Neuron (in vitro differentiated cells): ENCODE measurements at regions not wholly inside any gene's neighbourhood (a gene's known extent, or its start where the extent isn't known, plus 50 kb on each side); places are given as distances from the start of the nearest gene placed in this dataset.

Experiments used
- H2AFZ ChIP-seq: one replicate; pipeline ENCODE4 v1.6.1; 2013; ENCODE audit warnings: low read depth, mild to moderate bottlenecking, inconsistent platforms, low read length, moderate library complexity
- H3K27me3 ChIP-seq: one replicate; pipeline ENCODE4 v1.6.1; 2013; ENCODE audit warnings: low read length; ENCODE audit not compliant: insufficient read depth
- H3K36me3 ChIP-seq: one replicate; pipeline ENCODE4 v1.6.1; 2013; ENCODE audit warnings: low read length; ENCODE audit not compliant: insufficient read depth
- H3K4me1 ChIP-seq: one replicate; pipeline ENCODE4 v1.6.1; 2013; ENCODE audit warnings: low read length; ENCODE audit not compliant: insufficient read depth
- H3K4me3 ChIP-seq: 2 replicates; pipeline ENCODE4 v1.5.1; 2013; ENCODE audit warnings: mild to moderate bottlenecking, low read length, moderate library complexity
- H3K9me3 ChIP-seq: one replicate; pipeline ENCODE4 v1.6.1; 2013; ENCODE audit warnings: low read length

DNA sequence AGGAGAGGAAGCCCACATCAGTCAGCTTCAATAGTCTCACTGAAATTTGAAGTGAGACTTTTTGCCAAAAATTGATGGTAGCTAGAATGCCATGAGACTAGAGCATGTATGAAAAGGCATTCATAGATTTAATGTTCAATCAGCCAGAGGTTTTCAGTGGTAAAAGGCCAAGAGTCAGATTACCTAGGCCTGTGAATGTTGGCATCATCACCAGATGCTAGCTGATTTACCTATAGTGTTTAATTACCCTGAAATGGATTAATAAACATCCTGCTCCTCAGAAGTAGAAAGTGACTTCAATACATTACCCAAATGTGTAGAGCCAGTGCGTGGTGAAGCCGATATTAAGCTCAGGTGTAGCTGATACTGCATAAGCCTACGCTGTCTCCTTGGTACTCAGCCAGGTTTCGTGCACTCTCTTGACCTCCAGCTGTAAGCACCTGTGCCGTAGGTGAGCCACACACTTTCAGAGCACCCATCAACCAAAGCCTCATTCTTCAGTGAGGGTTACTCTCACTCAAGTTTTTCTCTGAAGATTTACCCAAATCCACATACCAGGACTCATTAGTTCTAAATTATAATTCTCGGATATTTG lies 1140.3 kb upstream of the SLC10A2 start:
- Histone ChIP-seq H3K27me3 (no peaks in the 10 kb centered on the region), H3K4me3 (no peak overlapping the region), H3K4me1 (no peaks in the 10 kb centered on the region), H3K9me3 (no peaks in the 10 kb centered on the region), H2AFZ (no peak overlapping the region), H3K36me3 (no peaks in the 10 kb centered on the region)

GRCh38 chr13:104204177-104204576 lies 1138.0 kb upstream of the SLC10A2 start:
- Histone ChIP-seq H3K36me3 (no peaks in the 10 kb centered on the region), H3K27me3 (no peaks in the 10 kb centered on the region), H3K9me3 (no peaks in the 10 kb centered on the region), H2AFZ (no peak overlapping the region), H3K4me3 (no peak overlapping the region), H3K4me1 (no peaks in the 10 kb centered on the region)

- H3K36me3 ChIP-seq = no peaks in the 10 kb centered on the region
- H3K4me3 ChIP-seq = no peak overlapping the region
- H3K27me3 ChIP-seq = no peaks in the 10 kb centered on the region
- H3K4me1 ChIP-seq = no peaks in the 10 kb centered on the region
- no peak overlapping the region for H2AFZ ChIP-seq
- H3K9me3 ChIP-seq = no peaks in the 10 kb centered on the region
Observed at GRCh38 chr13:104198801-104199200, 1132.6 kb upstream of the SLC10A2 start.

DNA sequence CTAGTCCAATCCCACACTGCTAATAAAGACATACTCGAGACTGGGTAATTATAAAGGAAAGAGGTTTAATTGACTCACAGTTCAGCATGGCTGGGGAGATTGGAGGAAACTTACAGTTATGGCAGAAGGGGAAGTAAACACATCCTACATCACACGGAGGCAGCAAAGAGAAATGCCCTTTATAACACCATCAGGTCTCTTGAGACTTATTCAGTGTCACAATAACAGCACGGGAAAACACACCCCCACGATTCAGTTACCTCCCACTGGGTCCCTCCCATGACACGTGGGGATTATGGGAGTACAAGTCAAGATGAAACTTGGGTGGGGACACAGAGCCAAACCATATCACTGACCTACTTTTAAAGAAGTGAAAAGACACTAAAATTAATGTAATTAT lies 1130.4 kb upstream of the SLC10A2 start:
- Histone ChIP-seq H2AFZ (no peak overlapping the region), H3K4me3 (no peak overlapping the region), H3K27me3 (no peaks in the 10 kb centered on the region), H3K36me3 (no peaks in the 10 kb centered on the region), H3K4me1 (no peaks in the 10 kb centered on the region), H3K9me3 (no peaks in the 10 kb centered on the region)

GRCh38 chr13:104181526-104182231 lies 1115.5 kb upstream of the SLC10A2 start:
- Histone ChIP-seq H3K4me1 (no peaks in the 10 kb centered on the region), H3K27me3 (no peaks in the 10 kb centered on the region), H3K9me3 (no peaks in the 10 kb centered on the region), H2AFZ (no peak overlapping the region), H3K36me3 (no peaks in the 10 kb centered on the region), H3K4me3 (no peak overlapping the region)

DNA sequence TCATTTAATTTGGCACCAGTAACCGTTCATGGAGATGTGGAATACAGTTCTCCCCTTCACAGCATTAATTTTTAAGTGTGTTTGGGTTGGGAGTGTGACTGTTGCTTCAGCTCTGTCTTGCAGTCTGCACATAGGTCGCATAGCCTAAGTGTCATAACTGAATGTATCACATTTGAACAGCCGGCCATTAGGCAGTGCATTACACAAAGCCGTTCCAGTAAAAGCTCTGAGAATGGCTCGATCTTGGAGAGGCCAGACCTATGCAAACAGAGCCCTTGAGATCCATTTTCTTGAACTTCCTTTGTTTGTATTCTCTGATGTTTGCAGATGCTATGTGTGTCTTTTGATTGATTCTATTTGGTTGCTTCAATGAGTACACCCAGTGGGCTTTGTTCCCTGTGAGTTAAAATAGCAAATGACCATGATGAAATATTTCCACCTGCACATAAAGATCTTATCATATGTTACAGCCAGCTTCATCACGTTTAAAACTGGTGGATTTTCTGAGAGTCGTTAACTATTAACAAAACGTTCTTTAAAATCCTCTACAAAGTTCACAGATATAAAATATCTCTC lies 1104.9 kb upstream of the SLC10A2 start:
- no peaks in the 10 kb centered on the region for H3K27me3 ChIP-seq
- no peaks in the 10 kb centered on the region for H3K4me1 ChIP-seq
- H2AFZ ChIP-seq = no peak overlapping the region
- H3K4me3 ChIP-seq = no peak overlapping the region
- H3K36me3 ChIP-seq = no peaks in the 10 kb centered on the region
- H3K9me3 ChIP-seq = no peaks in the 10 kb centered on the region

DNA sequence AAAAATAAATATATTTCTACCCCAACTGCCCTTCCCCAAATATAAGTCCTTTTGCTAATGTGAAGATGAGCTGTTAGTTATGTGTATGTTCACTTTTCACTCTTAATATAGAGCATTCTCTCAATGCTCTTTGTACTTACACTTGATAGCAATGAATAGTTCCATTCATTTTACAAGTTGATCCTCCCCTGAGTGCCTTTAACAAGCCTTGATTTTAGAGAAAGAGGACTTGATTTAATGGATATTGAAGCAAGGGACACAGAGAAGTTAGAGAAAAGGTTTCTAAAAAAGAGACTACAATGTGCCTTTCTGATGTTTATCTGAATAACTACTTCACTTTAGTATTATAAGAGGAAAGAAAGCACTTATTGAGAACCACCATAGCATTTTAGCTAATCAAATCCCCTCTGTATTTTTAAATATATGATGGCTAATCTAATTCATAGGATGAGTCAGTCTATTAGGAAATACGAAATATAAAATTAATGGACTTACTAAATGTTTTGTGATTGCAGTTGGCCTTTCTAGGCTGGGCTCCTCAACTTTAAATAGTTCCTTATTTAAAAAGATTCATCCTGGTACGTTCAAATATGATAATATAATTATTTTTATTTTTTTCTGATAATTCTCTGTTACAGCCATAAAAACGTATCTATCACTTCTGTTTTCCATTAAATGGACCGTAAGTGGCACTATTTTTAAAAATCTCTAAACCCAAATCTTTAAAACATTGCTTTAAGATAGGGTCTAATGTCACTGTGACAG lies 1097.8 kb upstream of the SLC10A2 start:
- no peaks in the 10 kb centered on the region for H3K36me3 ChIP-seq
- H3K4me3 ChIP-seq = no peak overlapping the region
- no peaks in the 10 kb centered on the region for H3K9me3 ChIP-seq
- H2AFZ ChIP-seq = no peak overlapping the region
- no peaks in the 10 kb centered on the region for H3K4me1 ChIP-seq
- no peaks in the 10 kb centered on the region for H3K27me3 ChIP-seq

DNA sequence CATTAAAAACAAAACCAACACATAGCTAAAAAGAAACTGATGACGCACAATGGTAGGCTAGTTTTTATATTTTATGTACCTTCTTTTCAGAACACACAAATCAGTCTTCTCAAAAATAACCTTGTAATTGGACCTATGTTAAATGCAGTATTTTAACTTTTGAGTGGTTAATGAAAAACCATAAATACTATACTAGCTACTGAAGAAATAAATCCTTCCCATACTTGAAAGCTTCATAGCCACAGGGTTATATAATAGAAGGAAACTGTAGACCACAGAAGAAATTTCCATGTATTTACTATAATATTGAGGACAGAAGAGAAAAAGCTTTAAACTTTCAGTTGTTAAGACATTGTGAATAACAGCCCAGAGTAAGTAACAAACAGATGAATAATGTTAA lies 1094.3 kb upstream of the SLC10A2 start:
- Histone ChIP-seq H3K4me3 (no peak overlapping the region), H3K9me3 (no peaks in the 10 kb centered on the region), H3K4me1 (no peaks in the 10 kb centered on the region), H3K27me3 (no peaks in the 10 kb centered on the region), H3K36me3 (no peaks in the 10 kb centered on the region), H2AFZ (no peak overlapping the region)

DNA sequence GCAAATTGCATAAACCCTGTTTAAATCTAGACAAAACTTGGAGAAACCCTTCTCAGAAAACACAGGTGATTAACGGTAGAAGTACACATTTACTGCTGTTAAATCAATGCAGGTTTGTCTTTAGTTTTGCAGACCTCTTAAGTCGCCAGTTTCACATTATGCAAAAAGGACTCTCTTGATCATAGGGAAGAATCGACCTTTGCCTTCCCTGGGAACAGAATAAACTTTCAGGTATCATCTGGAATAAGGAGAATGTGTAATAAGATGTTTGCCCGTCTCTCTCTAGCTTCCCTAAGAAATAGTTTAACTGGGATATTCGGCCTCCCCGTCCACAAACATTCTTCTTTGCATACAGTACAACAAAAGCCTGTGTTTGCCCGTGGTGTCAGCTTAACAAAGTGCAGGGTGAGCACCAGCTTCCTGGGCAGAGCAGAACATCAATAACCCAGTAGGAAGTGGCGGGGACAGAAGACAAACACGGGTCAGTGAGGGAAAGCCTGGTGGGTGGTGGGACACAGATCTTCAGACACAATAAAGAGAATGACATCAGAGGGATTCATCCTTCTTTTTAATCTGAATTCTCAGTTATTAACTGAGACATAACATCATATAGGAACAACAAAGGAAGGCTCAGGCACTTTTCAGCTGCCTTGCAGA lies 1077.7 kb upstream of the SLC10A2 start:
- H3K4me1 ChIP-seq = peaks cover 20% of the 10 kb centered on the region
- peak overlapping the region; percentile 5 for H3K4me3 ChIP-seq
- peak overlapping the region; percentile 17 for H2AFZ ChIP-seq
- H3K27me3 ChIP-seq = no peaks in the 10 kb centered on the region
- H3K36me3 ChIP-seq = no peaks in the 10 kb centered on the region
- H3K9me3 ChIP-seq = no peaks in the 10 kb centered on the region

DNA sequence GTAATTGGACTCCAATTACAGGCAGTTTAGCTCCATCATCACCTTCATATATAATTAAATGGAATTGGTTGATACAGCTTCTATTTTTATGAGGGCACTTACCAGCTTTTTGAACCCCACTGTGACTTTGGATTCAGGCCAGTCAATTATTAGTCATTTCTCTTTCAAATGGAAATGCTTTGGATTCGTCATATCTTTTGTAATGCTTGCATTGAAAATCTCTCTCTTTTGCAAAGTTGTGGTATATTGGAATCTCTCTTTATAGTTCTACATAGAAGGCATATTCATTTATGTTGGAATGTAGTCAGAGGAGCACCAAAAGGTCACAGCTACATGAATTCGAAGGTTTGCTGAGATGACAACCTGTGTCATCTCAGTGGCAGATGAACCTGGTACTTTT lies 1074.3 kb upstream of the SLC10A2 start:
- Histone ChIP-seq H3K36me3 (no peaks in the 10 kb centered on the region), H3K27me3 (no peaks in the 10 kb centered on the region), H2AFZ (no peak overlapping the region), H3K4me3 (no peak overlapping the region), H3K9me3 (peaks cover 2% of the 10 kb centered on the region), H3K4me1 (peaks cover 20% of the 10 kb centered on the region)

- Histone ChIP-seq H3K9me3 (peaks cover 2% of the 10 kb centered on the region), H3K4me1 (peaks cover 8% of the 10 kb centered on the region), H3K27me3 (no peaks in the 10 kb centered on the region), H3K36me3 (no peaks in the 10 kb centered on the region), H3K4me3 (no peak overlapping the region), H2AFZ (no peak overlapping the region)
Observed at GRCh38 chr13:104137416-104137815, 1071.2 kb upstream of the SLC10A2 start.

DNA sequence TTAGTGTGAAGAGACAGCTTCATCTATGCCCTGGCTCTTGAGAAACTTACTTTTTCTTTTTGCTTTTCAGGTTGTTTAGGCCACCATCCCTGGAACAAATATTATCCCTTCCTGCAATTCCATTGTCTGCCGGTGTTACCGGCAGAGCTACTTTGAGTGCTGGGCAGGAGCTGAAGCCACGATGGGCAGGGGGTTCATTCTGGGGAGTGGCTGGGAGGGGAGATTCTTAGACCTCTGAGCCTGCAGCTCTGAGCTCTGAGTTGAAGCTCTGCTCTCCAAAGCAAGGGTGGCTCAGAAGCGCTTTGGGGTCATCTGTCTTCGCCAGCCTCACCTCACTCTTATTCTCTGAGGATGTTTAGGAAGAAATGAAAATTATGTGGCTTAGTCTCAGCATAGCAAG lies 1066.6 kb upstream of the SLC10A2 start:
- Histone ChIP-seq H3K4me3 (no peak overlapping the region), H2AFZ (no peak overlapping the region), H3K9me3 (peaks cover 2% of the 10 kb centered on the region), H3K27me3 (no peaks in the 10 kb centered on the region), H3K4me1 (no peaks in the 10 kb centered on the region), H3K36me3 (no peaks in the 10 kb centered on the region)

DNA sequence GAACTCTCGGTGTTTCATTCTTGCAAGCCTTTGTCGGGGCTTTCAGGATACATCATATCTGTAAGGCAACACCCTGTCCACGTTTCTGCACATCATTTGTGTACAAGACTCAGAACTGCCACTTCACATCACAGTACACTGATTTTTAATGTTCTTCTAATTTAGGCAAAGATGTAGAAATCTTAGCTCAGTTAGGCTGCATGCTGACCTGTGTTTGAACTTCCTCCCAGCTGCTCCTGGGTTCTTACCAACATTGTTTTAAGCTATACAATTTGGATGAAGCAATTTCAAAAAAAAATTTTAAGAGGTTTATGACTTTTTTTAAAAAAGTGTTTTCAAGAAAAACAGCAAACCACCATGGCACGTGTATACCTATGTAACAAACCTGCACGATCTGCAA lies 1047.9 kb upstream of the SLC10A2 start:
- no peaks in the 10 kb centered on the region for H3K27me3 ChIP-seq
- no peaks in the 10 kb centered on the region for H3K4me1 ChIP-seq
- no peak overlapping the region for H2AFZ ChIP-seq
- no peaks in the 10 kb centered on the region for H3K9me3 ChIP-seq
- H3K4me3 ChIP-seq = no peak overlapping the region
- H3K36me3 ChIP-seq = no peaks in the 10 kb centered on the region
